B cell (primary cell): ENCODE measurements at regions not wholly inside any gene's neighbourhood (a gene's known extent, or its start where the extent isn't known, plus 50 kb on each side); places are given as distances from the start of the nearest gene placed in this dataset.

ENCODE experiments used
- ATAC-seq: fragments of 200-7000 bp; cut with Tn5 transposase; one replicate; pipeline ENCODE4 v1.10.0; 2021; ENCODE audit warnings: low read depth, mild to moderate bottlenecking, moderate number of reproducible peaks, moderate library complexity
- CTCF ChIA-PET: fragments of 350-600 bp; sonication (Branson Sonifier 250); formaldehyde crosslinking; loops from one replicate; lab custom pipeline; 2021; ENCODE audit warnings: antibody characterized with exemption, inconsistent platforms; lab: Charles Lee
- POLR2A ChIA-PET: fragments of 350-600 bp; sonication (Branson Sonifier 250); formaldehyde crosslinking; loops from one replicate; lab custom pipeline; 2021; ENCODE audit warnings: antibody characterized with exemption; lab: Charles Lee
- DNase-seq: peaks from one replicate; pipeline ENCODE4 v3.0.0; 2013
- H2AFZ ChIP-seq: 2 replicates; pipeline ENCODE4 v1.6.1; 2012; ENCODE audit warnings: mild to moderate bottlenecking, low read depth, low read length; ENCODE audit not compliant: insufficient read depth, poor library complexity, severe bottlenecking
- H3K27ac ChIP-seq, 2 donors: 1 replicate in 1 of 2; 2 replicates in 1 of 2; pipeline ENCODE4 v1.5.1; 2012 to 2013; ENCODE audit warnings: low read length in 2 of 2, mild to moderate bottlenecking in 2 of 2, moderate library complexity in 1 of 2
- H3K27me3 ChIP-seq, 4 experiments: fragments of 200-600 bp in 1 of 4; sonication (generic) in 1 of 4; replicated peaks in 1 of 4; 1 replicate in 2 of 4; 2 replicates in 2 of 4; pipeline versions ENCODE4 v1.6.1 to v1.7.0; 2013 to 2016; ENCODE audit warnings: low read length in 3 of 4, mild to moderate bottlenecking in 2 of 4, mixed read lengths in 1 of 4, moderate library complexity in 1 of 4; ENCODE audit not compliant: insufficient read depth in 4 of 4, control insufficient read depth in 3 of 4; ENCODE audit errors: control extremely low read depth in 1 of 4
- H3K36me3 ChIP-seq, 2 experiments: replicated peaks in 1 of 2; 1 replicate in 1 of 2; 2 replicates in 1 of 2; pipeline versions ENCODE4 v1.6.1 to v1.7.1; 2013; ENCODE audit warnings: low read length in 1 of 2; ENCODE audit not compliant: insufficient read depth in 2 of 2, control insufficient read depth in 1 of 2; ENCODE audit errors: control extremely low read depth in 1 of 2, extremely low read depth in 1 of 2
- H3K4me1 ChIP-seq, 2 donors: fragments of 200-600 bp in 1 of 2; sonication (generic) in 1 of 2; 1 replicate in 1 of 2; 2 replicates in 1 of 2; pipeline versions ENCODE4 v1.5.1 to v1.6.1; 2013 to 2017; ENCODE audit warnings: low read length in 2 of 2; ENCODE audit not compliant: control insufficient read depth in 2 of 2, insufficient read depth in 2 of 2
- H3K4me2 ChIP-seq: replicated peaks from 2 replicates; pipeline ENCODE3; 2012; ENCODE audit warnings: mild to moderate bottlenecking, low read depth, low read length; ENCODE audit not compliant: poor library complexity, severe bottlenecking
- H3K4me3 ChIP-seq, 5 experiments: fragments of 200-600 bp in 1 of 5; sonication (generic) in 1 of 5; 1 replicate in 3 of 5; 2 replicates in 2 of 5; pipeline versions ENCODE4 v1.5.1 to v1.7.0; 2011 to 2016; ENCODE audit warnings: low read length in 4 of 5, mild to moderate bottlenecking in 4 of 5, low read depth in 2 of 5, control low read depth in 1 of 5, moderate library complexity in 1 of 5; ENCODE audit not compliant: insufficient read depth in 1 of 5; ENCODE audit errors: control extremely low read depth in 1 of 5, extremely low read depth in 1 of 5
- H3K79me2 ChIP-seq: fragments of 200-600 bp; sonication (generic); one replicate; pipeline ENCODE4 v1.6.0; 2016; ENCODE audit warnings: low read length; ENCODE audit not compliant: control insufficient read depth, insufficient read depth
- H3K9ac ChIP-seq: fragments of 200-600 bp; sonication (generic); 2 replicates; pipeline ENCODE4 v1.6.1; 2017; ENCODE audit warnings: mild to moderate bottlenecking, low read length, moderate library complexity
- H3K9me3 ChIP-seq, 3 donors: one replicate each; pipeline versions ENCODE4 v1.6.1 to v1.7.1; 2013; ENCODE audit warnings: low read length in 2 of 3; ENCODE audit not compliant: control insufficient read depth in 2 of 3, insufficient read depth in 1 of 3; ENCODE audit errors: control extremely low read depth in 1 of 3
- H4K20me1 ChIP-seq: 2 replicates; pipeline ENCODE4 v1.6.0; 2012; ENCODE audit warnings: mild to moderate bottlenecking, low read length; ENCODE audit not compliant: insufficient read depth, control insufficient read depth, poor library complexity, severe bottlenecking
- H3K27ac Mint-ChIP-seq: one replicate; pipeline ENCODE4 v1.8.0; 2021; ENCODE audit warnings: mixed read lengths
- H3K27me3 Mint-ChIP-seq: one replicate; pipeline ENCODE4 v1.8.0; 2021; ENCODE audit warnings: mixed read lengths
- H3K4me1 Mint-ChIP-seq: one replicate; pipeline ENCODE4 v1.8.0; 2021; ENCODE audit warnings: mixed read lengths
- H3K4me3 Mint-ChIP-seq: one replicate; pipeline ENCODE4 v1.8.0; 2021; ENCODE audit warnings: mixed read lengths
- H3K9me3 Mint-ChIP-seq: one replicate; pipeline ENCODE4 v1.8.0; 2022; ENCODE audit warnings: mixed read lengths; ENCODE audit not compliant: insufficient read depth
- CTCF ChIP-seq: fragments of 200-600 bp; IDR thresholded peaks from one replicate; pipeline ENCODE4 v1.8.0; 2022; ENCODE audit warnings: antibody characterized with exemption, mild to moderate bottlenecking
- EZH2 ChIP-seq: IDR thresholded peaks from 2 replicates; pipeline ENCODE4 v1.6.1; 2012; ENCODE audit warnings: borderline replicate concordance, low read depth, mild to moderate bottlenecking, moderate library complexity, low read length; ENCODE audit not compliant: insufficient read depth, poor library complexity, severe bottlenecking
- WGBS: methylation state at CpG from one replicate; pipeline ENCODE4 v1.1.5; 2013; ENCODE audit warnings: missing lambda C conversion rate; ENCODE audit not compliant: insufficient coverage; 5-methylcytosine and 5-hydroxymethylcytosine counted together
- intact Hi-C: fragments of 100-400 bp; cut with micrococcal nuclease; formaldehyde crosslinking; loops from one replicate; pipeline ENCODE4 v1.10.0; 2022

GRCh38 chr6:92719773-92720172, 699.6 kb downstream of the EPHA7 start:
- ATAC-seq (no peak), DNase-seq (no peak)
- Histone ChIP-seq H3K27ac (no peak overlapping the region), H2AFZ (no peak overlapping the region), H3K27me3 (no peaks in the 10 kb centered on the region), H3K79me2 (no peaks in the 10 kb centered on the region), H3K4me1 (no peaks in the 10 kb centered on the region), H3K36me3 (no peaks in the 10 kb centered on the region), H3K4me3 (no peak overlapping the region), H3K9me3 (peaks cover 0 to 13% (median 0%) of the 10 kb centered on the region in 3 donors), H3K9ac (no peak overlapping the region), H4K20me1 (no peaks in the 10 kb centered on the region), H3K4me2 (no peak overlapping the region)
- Mint-ChIP-seq H3K4me1 (no peaks in the 10 kb centered on the region), H3K27ac (no peak overlapping the region), H3K4me3 (no peak overlapping the region), H3K27me3 (no peaks in the 10 kb centered on the region), H3K9me3 (peaks cover 12% of the 10 kb centered on the region)
- POLR2A ChIA-PET, result no interaction called here
- CTCF ChIA-PET, result no interaction called here
- WGBS, result 79% methylated on average over 2 of the region's 3 CpGs
- TF ChIP-seq CTCF, result no peak
- TF ChIP-seq EZH2, result no peak
- intact Hi-C loops, result no loop called here

GRCh38 chr6:92716638-92717037, 702.7 kb downstream of the EPHA7 start:
- no peak for TF ChIP-seq CTCF
- no peak for TF ChIP-seq EZH2
- intact Hi-C loops, result no loop called here
- Mint-ChIP-seq H3K4me3 (no peak overlapping the region), H3K9me3 (peaks cover 3% of the 10 kb centered on the region), H3K27me3 (no peaks in the 10 kb centered on the region), H3K27ac (no peak overlapping the region), H3K4me1 (no peaks in the 10 kb centered on the region)
- CTCF ChIA-PET, result no interaction called here
- Histone ChIP-seq H2AFZ (no peak overlapping the region), H3K4me2 (no peak overlapping the region), H3K9ac (no peak overlapping the region), H3K79me2 (no peaks in the 10 kb centered on the region), H3K4me3 (no peak overlapping the region), H3K9me3 (no peaks in the 10 kb centered on the region), H3K4me1 (no peaks in the 10 kb centered on the region), H3K36me3 (no peaks in the 10 kb centered on the region), H3K27ac (no peak overlapping the region), H3K27me3 (no peaks in the 10 kb centered on the region), H4K20me1 (no peaks in the 10 kb centered on the region)
- POLR2A ChIA-PET, result no interaction called here
- no peak for DNase-seq
- ATAC-seq, result no peak
- WGBS, result 90% methylated on average over 2 of the region's 4 CpGs
